LNCAP (cell line): ENCODE measurements at regions not wholly inside any gene's neighbourhood (a gene's known extent, or its start where the extent isn't known, plus 50 kb on each side); places are given as distances from the start of the nearest gene placed in this dataset.

Source experiments
- TF ChIP-seq, protein P1 (sequence below): fragments of 450-650 bp; IDR thresholded peaks from 2 replicates; pipeline ENCODE4 v1.5.1; 2017; ENCODE audit warnings: mild to moderate bottlenecking

GRCh38 chr22:48551716-48552268 lies 1275.9 kb downstream of the BRD1 start:
- TF ChIP-seq, protein P1, sequence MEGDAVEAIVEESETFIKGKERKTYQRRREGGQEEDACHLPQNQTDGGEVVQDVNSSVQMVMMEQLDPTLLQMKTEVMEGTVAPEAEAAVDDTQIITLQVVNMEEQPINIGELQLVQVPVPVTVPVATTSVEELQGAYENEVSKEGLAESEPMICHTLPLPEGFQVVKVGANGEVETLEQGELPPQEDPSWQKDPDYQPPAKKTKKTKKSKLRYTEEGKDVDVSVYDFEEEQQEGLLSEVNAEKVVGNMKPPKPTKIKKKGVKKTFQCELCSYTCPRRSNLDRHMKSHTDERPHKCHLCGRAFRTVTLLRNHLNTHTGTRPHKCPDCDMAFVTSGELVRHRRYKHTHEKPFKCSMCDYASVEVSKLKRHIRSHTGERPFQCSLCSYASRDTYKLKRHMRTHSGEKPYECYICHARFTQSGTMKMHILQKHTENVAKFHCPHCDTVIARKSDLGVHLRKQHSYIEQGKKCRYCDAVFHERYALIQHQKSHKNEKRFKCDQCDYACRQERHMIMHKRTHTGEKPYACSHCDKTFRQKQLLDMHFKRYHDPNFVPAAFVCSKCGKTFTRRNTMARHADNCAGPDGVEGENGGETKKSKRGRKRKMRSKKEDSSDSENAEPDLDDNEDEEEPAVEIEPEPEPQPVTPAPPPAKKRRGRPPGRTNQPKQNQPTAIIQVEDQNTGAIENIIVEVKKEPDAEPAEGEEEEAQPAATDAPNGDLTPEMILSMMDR = no peak

- TF ChIP-seq, protein P1 = no peak
Observed at GRCh38 chr22:48551061-48551460, 1276.6 kb downstream of the BRD1 start.

GRCh38 chr22:48548391-48548790 lies 1279.3 kb downstream of the BRD1 start:
- TF ChIP-seq, protein P1 = no peak

- TF ChIP-seq, protein P1 = no peak
Observed at GRCh38 chr22:48547971-48548370, 1279.7 kb downstream of the BRD1 start.

DNA sequence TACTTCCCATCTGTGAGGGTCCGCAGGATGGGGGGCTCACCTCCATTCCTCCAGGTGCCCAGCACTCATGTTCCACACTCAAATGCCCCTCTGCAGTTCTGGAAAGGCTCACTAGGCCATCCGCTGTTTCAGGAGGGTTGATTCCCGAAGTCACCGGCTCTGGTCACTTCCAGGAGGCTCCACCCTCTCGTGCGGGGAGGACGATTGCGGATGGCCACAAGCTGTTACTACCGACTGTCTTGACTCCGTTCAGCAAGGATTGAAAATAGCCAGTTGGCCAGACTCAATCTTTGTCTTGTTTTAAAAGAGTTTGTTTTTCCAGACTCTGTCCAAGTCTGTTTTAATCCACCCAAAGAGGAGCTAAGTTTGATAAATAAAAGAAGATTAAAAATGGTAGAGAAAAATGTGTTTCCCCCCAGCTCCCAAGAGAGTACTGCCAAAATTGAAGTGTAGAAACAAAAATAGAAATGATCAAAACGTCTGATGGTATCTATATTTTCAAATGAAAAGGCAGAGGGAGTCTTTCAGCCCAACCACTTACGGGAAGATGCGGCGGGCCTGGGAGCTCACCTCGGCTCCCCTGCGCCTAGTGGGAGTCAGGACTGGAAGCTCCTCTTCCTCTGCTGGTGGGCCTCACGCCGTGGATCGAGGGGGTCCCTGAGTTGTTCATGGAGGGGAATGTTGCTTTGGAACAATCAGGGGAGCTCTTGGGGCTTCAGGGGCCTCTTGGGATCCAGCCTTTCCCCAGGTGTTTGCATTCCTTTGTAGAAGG lies 1280.8 kb downstream of the BRD1 start:
- TF ChIP-seq, protein P1 = no peak

GRCh38 chr22:48545987-48546386 lies 1281.7 kb downstream of the BRD1 start:
- TF ChIP-seq, protein P1 = no peak

DNA sequence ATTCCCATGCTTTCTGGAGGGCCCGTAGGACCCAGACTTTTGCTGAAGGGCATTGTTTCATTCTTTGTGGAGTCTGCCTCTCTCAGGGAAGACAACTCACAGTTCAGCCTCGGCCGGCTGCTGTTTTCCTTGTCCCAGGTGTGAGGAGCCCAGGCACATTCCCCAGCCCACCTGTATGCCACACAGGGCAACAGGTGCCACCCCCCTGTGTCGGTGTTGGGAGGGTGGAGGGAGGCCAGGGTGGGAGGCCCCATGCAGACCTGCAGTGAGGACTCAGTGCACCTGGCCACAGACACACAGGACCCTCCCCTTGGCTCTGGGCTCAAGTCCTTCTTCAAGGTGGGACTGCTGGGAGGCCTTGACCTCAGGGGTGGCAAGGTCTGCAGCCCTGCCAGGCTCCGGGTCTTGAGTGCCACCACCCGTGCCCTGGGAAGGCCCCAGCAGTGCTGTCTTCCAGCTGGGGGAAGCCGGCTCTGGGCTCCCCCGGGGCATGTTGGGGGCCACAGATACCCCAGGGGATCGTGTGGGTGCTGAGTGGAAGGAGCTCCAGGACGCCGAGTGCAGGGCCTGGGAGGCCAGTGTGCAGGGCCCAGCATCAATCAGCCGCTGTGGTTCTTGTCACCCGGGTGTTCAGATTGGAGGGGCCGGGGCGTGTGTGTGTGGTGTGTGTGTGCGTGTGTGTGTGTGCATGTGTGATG lies 1286.1 kb downstream of the BRD1 start:
- TF ChIP-seq, protein P1 = no peak
